ENCODE measurements at regions not wholly inside any gene's neighbourhood (a gene's known extent, or its start where the extent isn't known, plus 50 kb on each side); places are given as distances from the start of the nearest gene placed in this dataset.

DNA sequence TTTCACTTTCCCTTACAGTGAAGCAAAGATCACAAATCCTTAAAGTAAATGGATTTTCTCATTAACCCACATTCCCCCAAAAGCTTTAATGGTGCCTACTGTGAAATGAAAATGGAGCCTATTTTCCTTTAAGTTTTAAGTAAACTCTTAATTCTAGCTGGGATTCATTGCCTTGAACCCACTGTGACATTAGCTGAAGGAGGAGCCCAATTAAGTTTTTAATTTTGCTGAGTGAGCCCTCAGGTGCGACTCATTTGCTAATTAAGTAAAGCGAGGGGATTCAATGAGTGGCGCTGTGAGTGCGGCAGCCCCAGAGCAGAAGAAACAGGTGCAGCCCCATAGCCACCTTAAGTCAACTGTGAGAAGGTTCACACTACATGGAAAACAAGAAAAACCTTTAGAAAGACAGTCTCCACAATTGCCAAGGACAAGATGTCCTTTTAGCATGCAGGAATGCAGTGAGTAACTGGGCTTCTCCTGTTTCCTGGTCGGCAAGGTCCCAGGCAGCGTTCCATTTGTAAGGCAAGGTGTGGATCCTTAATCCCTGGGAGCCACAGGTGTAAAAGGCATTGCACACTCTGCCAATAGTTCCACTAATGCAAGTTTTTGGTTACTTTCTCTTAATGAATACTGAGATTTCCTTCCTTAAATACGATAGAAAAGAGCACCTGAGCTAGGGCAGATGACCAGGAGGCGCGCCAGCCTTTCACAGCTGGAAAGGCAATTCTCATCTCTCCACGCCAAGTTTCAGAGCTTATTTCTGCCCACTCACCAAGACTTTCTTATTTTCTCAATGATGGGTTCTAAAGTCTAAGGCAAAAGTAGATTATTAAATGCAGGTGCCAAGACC, 87.7 kb downstream of the TMEM18 start:
- H3K4me3 ChIP-seq (ENCODE audit: low read depth, low read length) = no peak overlapping the region
- TF ChIP-seq, protein P1, sequence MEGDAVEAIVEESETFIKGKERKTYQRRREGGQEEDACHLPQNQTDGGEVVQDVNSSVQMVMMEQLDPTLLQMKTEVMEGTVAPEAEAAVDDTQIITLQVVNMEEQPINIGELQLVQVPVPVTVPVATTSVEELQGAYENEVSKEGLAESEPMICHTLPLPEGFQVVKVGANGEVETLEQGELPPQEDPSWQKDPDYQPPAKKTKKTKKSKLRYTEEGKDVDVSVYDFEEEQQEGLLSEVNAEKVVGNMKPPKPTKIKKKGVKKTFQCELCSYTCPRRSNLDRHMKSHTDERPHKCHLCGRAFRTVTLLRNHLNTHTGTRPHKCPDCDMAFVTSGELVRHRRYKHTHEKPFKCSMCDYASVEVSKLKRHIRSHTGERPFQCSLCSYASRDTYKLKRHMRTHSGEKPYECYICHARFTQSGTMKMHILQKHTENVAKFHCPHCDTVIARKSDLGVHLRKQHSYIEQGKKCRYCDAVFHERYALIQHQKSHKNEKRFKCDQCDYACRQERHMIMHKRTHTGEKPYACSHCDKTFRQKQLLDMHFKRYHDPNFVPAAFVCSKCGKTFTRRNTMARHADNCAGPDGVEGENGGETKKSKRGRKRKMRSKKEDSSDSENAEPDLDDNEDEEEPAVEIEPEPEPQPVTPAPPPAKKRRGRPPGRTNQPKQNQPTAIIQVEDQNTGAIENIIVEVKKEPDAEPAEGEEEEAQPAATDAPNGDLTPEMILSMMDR (conservative IDR thresholded peaks at IDR 0.05; ENCODE audit: low read depth, low read length) = no peak
- no peak for DNase-seq (ENCODE audit: low read depth)

DNA sequence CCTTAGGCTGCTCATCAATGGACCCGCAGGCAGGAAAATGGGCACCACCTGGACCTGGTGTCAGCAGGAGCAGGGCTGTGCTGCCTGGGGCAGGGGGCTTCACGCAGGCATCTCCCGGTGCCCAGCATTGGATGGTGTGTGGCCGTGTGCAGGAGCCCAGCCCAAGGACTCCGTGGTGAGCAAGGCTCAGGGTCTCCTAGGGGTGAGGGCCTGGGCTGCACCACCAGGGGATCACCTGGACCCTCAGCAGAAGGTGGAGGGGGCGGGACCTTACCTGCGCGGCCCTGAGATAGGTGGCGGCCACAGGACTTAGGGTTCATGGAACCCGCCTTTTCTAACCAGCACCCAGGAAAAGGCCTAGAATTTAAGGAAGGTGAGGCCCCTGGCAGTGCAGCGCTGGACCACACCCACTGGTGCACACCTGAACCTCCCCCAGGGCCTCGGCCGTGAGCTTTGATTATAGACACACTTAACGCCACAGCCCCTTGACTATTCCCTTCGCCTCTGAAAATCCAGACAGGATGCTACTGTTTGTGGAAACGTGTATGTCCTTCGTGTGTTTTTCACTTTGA, 89.0 kb downstream of the TMEM18 start:
- TF ChIP-seq, protein P1 (conservative IDR thresholded peaks at IDR 0.05; ENCODE audit: low read depth, low read length) = no peak
- DNase-seq (ENCODE audit: low read depth) = no peak
- H3K4me3 ChIP-seq (ENCODE audit: low read depth, low read length) = no peak overlapping the region

DNA sequence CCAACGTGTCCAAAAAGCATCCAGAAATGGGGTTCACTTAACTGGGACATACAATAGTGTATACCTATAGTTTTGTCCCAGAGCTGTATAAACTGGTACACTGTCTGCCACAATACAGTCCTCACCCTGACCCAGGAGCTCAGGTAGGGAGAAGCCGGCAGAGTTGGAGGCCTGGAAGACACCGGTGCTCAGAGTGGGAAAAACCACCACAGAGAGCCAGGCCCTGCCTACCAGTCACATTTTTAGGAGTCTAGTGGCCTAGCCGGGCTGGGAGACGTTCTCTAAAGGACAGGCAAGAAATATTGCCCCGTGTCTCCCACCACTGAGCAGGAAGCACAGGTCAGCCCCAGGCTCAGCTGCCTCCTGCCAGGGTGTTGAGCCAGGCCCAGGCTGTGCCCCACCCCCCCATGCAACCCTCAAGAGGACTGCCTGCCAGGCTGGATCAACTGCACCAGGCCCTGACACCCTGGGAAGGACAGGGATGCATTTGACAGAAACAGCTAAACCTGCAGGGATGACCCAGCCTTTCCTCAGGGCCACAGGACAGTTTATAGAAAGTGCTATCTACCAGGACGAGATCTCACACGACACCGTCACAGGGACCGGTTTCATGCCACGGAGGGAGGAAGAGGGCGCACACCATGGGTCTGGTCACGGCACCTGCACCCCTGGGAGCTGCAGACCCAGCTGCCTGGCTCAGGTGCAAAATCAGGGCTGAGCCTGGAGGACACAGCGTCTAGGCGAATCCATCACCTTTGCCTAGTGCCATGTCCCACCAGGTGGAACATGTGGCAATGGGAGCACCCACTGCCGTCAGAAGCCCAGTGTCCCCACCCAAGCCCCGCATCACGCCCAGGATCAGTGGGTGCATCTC, 89.9 kb downstream of the TMEM18 start:
- no peak overlapping the region for H3K4me3 ChIP-seq (ENCODE audit: low read depth, low read length)
- TF ChIP-seq, protein P1 (conservative IDR thresholded peaks at IDR 0.05; ENCODE audit: low read depth, low read length) = no peak
- no peak for DNase-seq (ENCODE audit: low read depth)

DNA sequence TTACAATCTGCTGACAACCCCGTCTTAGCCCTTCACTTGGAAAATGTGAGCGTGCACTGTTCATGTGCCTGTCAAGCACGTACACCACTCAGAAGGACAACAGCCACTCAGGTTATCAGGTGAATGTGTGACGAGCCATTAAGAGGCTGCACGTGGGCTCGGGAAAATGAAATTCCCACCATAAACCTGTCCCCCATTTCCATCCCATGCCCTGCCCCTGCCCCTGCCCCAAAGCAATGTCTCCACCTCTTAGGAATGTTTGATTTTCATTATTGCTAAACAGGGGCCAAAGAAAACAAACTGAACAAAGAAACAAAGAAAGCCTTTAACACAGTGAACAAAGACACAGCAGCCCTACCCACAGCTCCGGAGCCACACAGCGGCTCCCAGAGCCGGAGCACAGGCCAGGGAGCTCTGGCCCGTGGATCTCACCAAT, 90.5 kb downstream of the TMEM18 start:
- H3K4me3 ChIP-seq (ENCODE audit: low read depth, low read length) = no peak overlapping the region
- TF ChIP-seq, protein P1 (conservative IDR thresholded peaks at IDR 0.05; ENCODE audit: low read depth, low read length) = no peak
- no peak for DNase-seq (ENCODE audit: low read depth)

DNA sequence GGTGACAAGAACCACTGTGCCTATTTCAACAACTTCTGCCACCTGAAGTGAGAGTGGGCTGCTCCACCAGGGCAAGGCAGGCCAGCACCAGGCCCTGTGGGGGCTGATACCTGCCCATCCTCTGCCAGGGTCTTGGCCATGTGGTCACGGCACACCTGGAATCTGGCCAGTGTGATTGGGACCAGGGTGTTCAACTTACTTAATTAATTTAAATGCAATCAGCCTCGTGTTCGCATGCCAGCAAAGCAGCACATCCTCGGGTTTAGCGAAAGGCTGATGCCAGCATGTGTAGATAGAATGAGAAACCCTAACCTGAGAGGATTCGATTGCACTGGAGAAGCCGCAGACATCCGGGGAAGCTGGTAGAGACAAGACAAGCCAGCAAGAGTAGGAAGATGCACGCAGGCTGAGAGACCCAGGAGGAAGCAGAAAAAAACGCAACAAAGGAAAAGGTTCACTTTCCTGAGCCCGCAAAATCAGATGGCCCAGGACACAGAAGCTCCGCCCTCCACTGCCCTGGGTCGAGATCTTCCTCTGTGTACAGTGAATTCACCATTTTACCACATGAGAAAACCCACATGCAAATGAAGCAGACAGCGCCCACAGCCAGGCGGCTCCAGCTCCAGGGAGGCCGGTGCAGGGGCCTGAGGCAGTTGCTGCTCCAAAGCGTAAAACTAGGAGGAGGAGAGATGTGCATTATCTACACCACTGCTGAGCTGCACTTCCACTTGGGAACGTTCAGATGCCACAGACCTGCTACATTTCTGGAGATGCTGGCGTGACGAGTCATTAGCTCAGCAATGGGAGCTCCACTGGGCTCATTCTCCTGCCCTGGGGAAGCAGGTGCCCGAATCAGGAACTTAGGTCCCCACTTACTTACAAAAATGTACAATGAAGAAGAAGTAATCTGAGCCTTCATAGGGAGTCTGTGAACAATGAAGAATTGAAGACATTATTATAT, 92.1 kb downstream of the TMEM18 start:
- TF ChIP-seq, protein P1 (conservative IDR thresholded peaks at IDR 0.05; ENCODE audit: low read depth, low read length) = no peak
- no peak overlapping the region for H3K4me3 ChIP-seq (ENCODE audit: low read depth, low read length)
- DNase-seq (ENCODE audit: low read depth) = no peak

DNA sequence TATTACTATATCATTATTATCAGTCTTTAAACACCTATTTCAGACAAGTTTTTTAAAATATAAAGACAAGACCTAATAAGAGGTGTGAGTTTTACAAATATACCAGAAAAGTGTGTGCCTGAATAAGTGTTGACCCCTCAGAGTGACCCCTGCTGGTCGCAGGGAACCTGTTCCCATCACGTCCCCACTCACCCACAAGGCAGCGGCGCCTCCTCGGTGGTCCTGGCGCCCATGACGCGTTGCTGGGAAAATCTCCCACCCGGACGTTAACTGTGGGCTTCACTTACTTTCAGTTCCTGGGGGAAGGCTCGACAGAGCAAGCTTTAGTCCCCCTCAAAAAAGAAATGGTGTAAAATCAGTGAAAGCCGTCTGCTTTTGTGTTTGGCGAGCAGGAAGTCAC, 93.5 kb downstream of the TMEM18 start:
- H3K4me3 ChIP-seq (ENCODE audit: low read depth, low read length) = no peak overlapping the region
- TF ChIP-seq, protein P1 (conservative IDR thresholded peaks at IDR 0.05; ENCODE audit: low read depth, low read length) = no peak
- DNase-seq (ENCODE audit: low read depth) = no peak

All from choroid plexus epithelial cell (primary cell).